C4-2B (cell line): ENCODE measurements at regions not wholly inside any gene's neighbourhood (a gene's known extent, or its start where the extent isn't known, plus 50 kb on each side); places are given as distances from the start of the nearest gene placed in this dataset.

Source experiments
- CTCF ChIP-seq: fragments of 450-650 bp; conservative IDR thresholded peaks from 2 replicates; pipeline ENCODE4 v1.5.1; 2017; ENCODE audit warnings: mild to moderate bottlenecking
- ZFX ChIP-seq: fragments of 450-650 bp; IDR thresholded peaks from 2 replicates; pipeline ENCODE4 v1.6.1; 2017

DNA sequence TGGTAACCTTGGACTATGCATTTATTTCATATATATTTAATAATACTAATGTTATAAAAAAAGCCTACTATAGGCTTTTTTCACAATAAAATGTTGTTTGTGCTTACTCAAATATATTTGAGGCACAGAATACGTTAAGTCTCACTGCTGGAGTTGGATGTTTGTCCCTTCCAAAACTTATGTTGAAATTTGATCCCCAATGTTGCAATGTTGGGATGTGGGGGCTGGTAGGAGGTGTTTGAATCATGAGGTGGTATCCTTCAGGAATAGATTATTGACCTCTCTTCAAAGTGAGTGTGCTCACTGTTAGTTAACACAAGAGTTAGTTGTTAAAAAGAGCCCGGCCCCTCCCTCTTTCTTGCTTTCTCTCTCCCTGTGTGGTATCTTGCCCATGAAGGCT is 1295.9 kb downstream of the JRKL start:
- TF ChIP-seq CTCF (no peak), ZFX (no peak)
